GM18520 (cell line): ENCODE measurements at regions not wholly inside any gene's neighbourhood (a gene's known extent, or its start where the extent isn't known, plus 50 kb on each side); places are given as distances from the start of the nearest gene placed in this dataset.
"Not testable (repeated sequence)": the region's sequence is repeated elsewhere in the genome, so short reads cannot be mapped to it uniquely, and the experiment has no call there.

ENCODE experiments used
- ATAC-seq: cut with Tn5 transposase; IDR thresholded peaks from one replicate; pipeline ENCODE4 v1.9.1; 2021; ENCODE audit not compliant: unreplicated experiment

GRCh38 chr9:82880336-82881050 lies 182.4 kb downstream of the RASEF start:
- ATAC-seq: no peak

- no peak for ATAC-seq
Observed at GRCh38 chr9:82882138-82882537, 180.8 kb downstream of the RASEF start.

- ATAC-seq: no peak
Observed at GRCh38 chr9:82882748-82883147, 180.2 kb downstream of the RASEF start.

GRCh38 chr9:82883436-82883835 lies 179.5 kb downstream of the RASEF start:
- no peak for ATAC-seq

GRCh38 chr9:82883974-82884373 lies 179.0 kb downstream of the RASEF start:
- ATAC-seq: not testable (repeated sequence)

GRCh38 chr9:82890401-82890800 lies 172.5 kb downstream of the RASEF start:
- no peak for ATAC-seq

GRCh38 chr9:82890865-82891264 lies 172.1 kb downstream of the RASEF start:
- no peak for ATAC-seq

- ATAC-seq: no peak
Observed at GRCh38 chr9:82891321-82891720, 171.6 kb downstream of the RASEF start.

GRCh38 chr9:82893549-82893948 lies 169.4 kb downstream of the RASEF start:
- no peak for ATAC-seq

- no peak for ATAC-seq
Observed at GRCh38 chr9:82894548-82894947, 168.4 kb downstream of the RASEF start.

- no peak for ATAC-seq
Observed at GRCh38 chr9:82894961-82895821, 167.8 kb downstream of the RASEF start.

GRCh38 chr9:82895822-82896110 lies 167.2 kb downstream of the RASEF start:
- ATAC-seq: no peak

- no peak for ATAC-seq
Observed at GRCh38 chr9:82903503-82903902, 159.4 kb downstream of the RASEF start.

GRCh38 chr9:82911996-82912395 lies 150.9 kb downstream of the RASEF start:
- ATAC-seq: no peak

- no peak for ATAC-seq
Observed at GRCh38 chr9:82912645-82913044, 150.3 kb downstream of the RASEF start.

- ATAC-seq: not testable (repeated sequence)
Observed at GRCh38 chr9:82916238-82916637, 146.7 kb downstream of the RASEF start.

GRCh38 chr9:82920154-82920553 lies 142.8 kb downstream of the RASEF start:
- no peak for ATAC-seq

GRCh38 chr9:82922686-82923085 lies 140.3 kb downstream of the RASEF start:
- no peak for ATAC-seq

GRCh38 chr9:82923092-82923911 lies 139.6 kb downstream of the RASEF start:
- no peak for ATAC-seq

- ATAC-seq: no peak
Observed at GRCh38 chr9:82923912-82924605, 138.9 kb downstream of the RASEF start.
